ENCODE measurements at regions not wholly inside any gene's neighbourhood (a gene's known extent, or its start where the extent isn't known, plus 50 kb on each side); places are given as distances from the start of the nearest gene placed in this dataset.

GRCh38 chr2:223226264-223226663, 174.3 kb downstream of the KCNE4 start:
- TF ChIP-seq CTCF (IDR thresholded peaks at IDR 0.05) (no peak), POLR2A (IDR thresholded peaks at IDR 0.05) (no peak), EP300 (IDR thresholded peaks at IDR 0.05) (no peak), POLR2AphosphoS5 (IDR thresholded peaks at IDR 0.05) (no peak)
